ENCODE measurements at regions not wholly inside any gene's neighbourhood (a gene's known extent, or its start where the extent isn't known, plus 50 kb on each side); places are given as distances from the start of the nearest gene placed in this dataset.

DNA sequence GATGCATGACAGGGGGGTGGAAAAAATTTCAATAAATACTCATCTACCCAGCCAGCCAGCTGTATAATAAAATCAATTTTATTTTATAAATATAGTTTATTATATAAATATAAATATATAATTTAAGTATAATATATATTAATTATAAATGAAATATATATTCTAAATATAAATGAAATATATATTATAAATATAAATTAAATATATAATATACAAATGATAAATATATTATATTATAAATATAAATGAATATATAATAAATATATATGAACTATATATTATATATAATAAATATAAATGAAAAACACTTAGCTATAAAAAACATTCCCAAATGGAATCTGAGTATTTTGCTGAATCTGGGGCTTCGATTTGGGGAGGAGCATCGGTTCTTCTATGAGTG, 79.4 kb upstream of the CDCA7L start:
- TF ChIP-seq, protein P1, sequence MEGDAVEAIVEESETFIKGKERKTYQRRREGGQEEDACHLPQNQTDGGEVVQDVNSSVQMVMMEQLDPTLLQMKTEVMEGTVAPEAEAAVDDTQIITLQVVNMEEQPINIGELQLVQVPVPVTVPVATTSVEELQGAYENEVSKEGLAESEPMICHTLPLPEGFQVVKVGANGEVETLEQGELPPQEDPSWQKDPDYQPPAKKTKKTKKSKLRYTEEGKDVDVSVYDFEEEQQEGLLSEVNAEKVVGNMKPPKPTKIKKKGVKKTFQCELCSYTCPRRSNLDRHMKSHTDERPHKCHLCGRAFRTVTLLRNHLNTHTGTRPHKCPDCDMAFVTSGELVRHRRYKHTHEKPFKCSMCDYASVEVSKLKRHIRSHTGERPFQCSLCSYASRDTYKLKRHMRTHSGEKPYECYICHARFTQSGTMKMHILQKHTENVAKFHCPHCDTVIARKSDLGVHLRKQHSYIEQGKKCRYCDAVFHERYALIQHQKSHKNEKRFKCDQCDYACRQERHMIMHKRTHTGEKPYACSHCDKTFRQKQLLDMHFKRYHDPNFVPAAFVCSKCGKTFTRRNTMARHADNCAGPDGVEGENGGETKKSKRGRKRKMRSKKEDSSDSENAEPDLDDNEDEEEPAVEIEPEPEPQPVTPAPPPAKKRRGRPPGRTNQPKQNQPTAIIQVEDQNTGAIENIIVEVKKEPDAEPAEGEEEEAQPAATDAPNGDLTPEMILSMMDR (IDR thresholded peaks at IDR 0.05): no peak
- no peak for TF ChIP-seq POLR2A (IDR thresholded peaks at IDR 0.05)

Measured in heart left ventricle (tissue), 13 donors.